Kasumi-1 (cell line): ENCODE measurements at regions not wholly inside any gene's neighbourhood (a gene's known extent, or its start where the extent isn't known, plus 50 kb on each side); places are given as distances from the start of the nearest gene placed in this dataset.

Source experiments
- DNase-seq, 2 experiments: peaks; one replicate each; lab custom pipeline; 2025; lab: John Stamatoyannopoulos, UW

- no peak for DNase-seq
Observed at GRCh38 chr2:109070290-109070689, 58.7 kb upstream of the SH3RF3 start.

- no peak for DNase-seq
Observed at GRCh38 chr2:109069331-109070194, 59.4 kb upstream of the SH3RF3 start.

GRCh38 chr2:109068811-109069210, 60.2 kb upstream of the SH3RF3 start:
- DNase-seq, result no peak

- no peak for DNase-seq
Observed at GRCh38 chr2:109067631-109068125, 61.3 kb upstream of the SH3RF3 start.

GRCh38 chr2:109066917-109067597, 61.9 kb upstream of the SH3RF3 start:
- no peak for DNase-seq

- no peak for DNase-seq
Observed at GRCh38 chr2:109066501-109066900, 62.5 kb upstream of the SH3RF3 start.

GRCh38 chr2:109065391-109065734, 63.6 kb upstream of the SH3RF3 start:
- DNase-seq, result no peak

GRCh38 chr2:109064660-109065390, 64.2 kb upstream of the SH3RF3 start:
- no peak for DNase-seq

- DNase-seq, result no peak
Observed at GRCh38 chr2:109062859-109063700, 65.9 kb upstream of the SH3RF3 start.

- DNase-seq, result no peak
Observed at GRCh38 chr2:109062145-109062858, 66.7 kb upstream of the SH3RF3 start.

- no peak for DNase-seq
Observed at GRCh38 chr2:109061736-109062135, 67.3 kb upstream of the SH3RF3 start.

- no peak for DNase-seq
Observed at GRCh38 chr2:109060496-109060895, 68.5 kb upstream of the SH3RF3 start.

GRCh38 chr2:109059474-109060165, 69.4 kb upstream of the SH3RF3 start:
- no peak for DNase-seq

GRCh38 chr2:109058802-109059201, 69.8 kb upstream of the EDAR start:
- DNase-seq, result no peak

- no peak for DNase-seq
Observed at GRCh38 chr2:109058191-109058632, 69.2 kb upstream of the EDAR start.

- no peak for DNase-seq
Observed at GRCh38 chr2:109057686-109058085, 68.7 kb upstream of the EDAR start.

- no peak for DNase-seq
Observed at GRCh38 chr2:109055435-109055834, 66.4 kb upstream of the EDAR start.

GRCh38 chr2:109054865-109055264, 65.8 kb upstream of the EDAR start:
- no peak for DNase-seq

GRCh38 chr2:109053716-109054115, 64.7 kb upstream of the EDAR start:
- DNase-seq, result no peak

GRCh38 chr2:109052922-109053321, 63.9 kb upstream of the EDAR start:
- no peak for DNase-seq
